ENCODE measurements at regions not wholly inside any gene's neighbourhood (a gene's known extent, or its start where the extent isn't known, plus 50 kb on each side); places are given as distances from the start of the nearest gene placed in this dataset.

DNA sequence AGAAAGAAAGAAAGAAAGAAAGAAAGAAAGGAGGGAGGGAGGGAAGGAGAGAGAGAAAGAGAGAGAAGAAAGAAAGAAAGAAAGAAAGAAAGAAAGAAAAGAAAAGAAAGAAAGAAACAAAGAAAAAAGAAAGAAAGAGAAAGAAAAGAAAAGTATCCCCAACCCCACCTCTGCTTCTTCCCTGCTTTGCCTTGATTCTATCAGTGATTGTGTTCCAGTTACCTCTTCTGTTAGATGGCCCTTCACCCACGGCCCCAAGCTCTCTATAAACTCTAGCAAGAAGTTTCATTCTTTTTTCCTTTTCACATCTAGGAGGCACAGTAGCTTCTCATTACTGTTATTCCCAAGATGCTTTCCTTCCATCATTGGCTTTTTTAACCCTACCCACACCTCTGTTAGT, 1097.5 kb upstream of the ZEB2 start:
- no peaks in the 10 kb centered on the region for H3K36me3 Mint-ChIP-seq (ENCODE audit: low read depth)
- H3K27me3 Mint-ChIP-seq, result no peaks in the 10 kb centered on the region
- H3K9me3 Mint-ChIP-seq, result no peaks in the 10 kb centered on the region
- ChIA-PET CTCF (no interaction called here), POLR2A (interaction anchor here (0.6 kb wide), 1 partner anchor 126 kb away, joined by 12 read pairs; no protein-coding TSS in a partner anchor)
- H3K27ac Mint-ChIP-seq, result no peak overlapping the region
- intact Hi-C loops (cut with micrococcal nuclease), result loop anchor here (2.0 kb wide), 1 partner anchor 15 kb away; no protein-coding TSS in a partner anchor
- ATAC-seq (ENCODE audit: low read depth), result no peak
- H3K4me3 Mint-ChIP-seq, result no peak overlapping the region
- TF ChIP-seq CTCF (IDR thresholded peaks at IDR 0.05), result no peak
- no peaks in the 10 kb centered on the region for H3K4me1 Mint-ChIP-seq
- DNase-seq, result no peak

GRCh38 chr2:145615626-145616025, 1095.7 kb upstream of the ZEB2 start:
- no peak for TF ChIP-seq CTCF (IDR thresholded peaks at IDR 0.05)
- ATAC-seq (ENCODE audit: low read depth) (no peak), DNase-seq (no peak)
- H3K27ac Mint-ChIP-seq, result no peak overlapping the region
- intact Hi-C loops (cut with micrococcal nuclease), result loop anchor here (2.0 kb wide), 1 partner anchor 13 kb away; no protein-coding TSS in a partner anchor
- ChIA-PET POLR2A (no interaction called here), CTCF (no interaction called here)
- no peaks in the 10 kb centered on the region for H3K36me3 Mint-ChIP-seq (ENCODE audit: low read depth)
- no peaks in the 10 kb centered on the region for H3K27me3 Mint-ChIP-seq
- H3K4me1 Mint-ChIP-seq, result no peaks in the 10 kb centered on the region
- H3K4me3 Mint-ChIP-seq, result no peak overlapping the region
- H3K9me3 Mint-ChIP-seq, result no peaks in the 10 kb centered on the region

DNA sequence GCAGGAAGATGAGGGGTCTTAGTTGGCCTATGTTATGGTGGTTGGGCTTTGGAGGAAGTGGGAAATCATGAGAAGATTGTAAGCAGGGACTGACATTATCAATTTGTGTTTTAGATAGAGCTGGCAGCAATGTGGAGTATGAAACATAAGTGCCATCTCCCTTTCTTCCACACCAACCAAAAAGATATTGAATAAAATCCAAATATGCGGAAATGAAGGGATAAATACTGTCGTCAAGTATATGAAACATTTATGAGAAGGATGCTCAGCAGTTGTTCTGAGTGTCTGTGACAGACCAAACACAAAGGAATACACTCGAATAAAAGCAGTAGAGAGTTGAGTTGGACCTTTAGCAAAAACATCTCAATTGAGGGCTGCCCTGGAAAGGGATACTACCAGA, 1090.0 kb upstream of the ZEB2 start:
- Mint-ChIP-seq H3K36me3 (ENCODE audit: low read depth) (no peaks in the 10 kb centered on the region), H3K4me1 (peaks cover 6% of the 10 kb centered on the region), H3K9me3 (no peaks in the 10 kb centered on the region), H3K27me3 (no peaks in the 10 kb centered on the region), H3K27ac (no peak overlapping the region), H3K4me3 (no peak overlapping the region)
- ChIA-PET CTCF (no interaction called here), POLR2A (no interaction called here)
- no peak for TF ChIP-seq CTCF (IDR thresholded peaks at IDR 0.05)
- DNase-seq (no peak), ATAC-seq (ENCODE audit: low read depth) (no peak)
- intact Hi-C loops (cut with micrococcal nuclease), result loop anchor here (2.0 kb wide), 1 partner anchor 17 kb away; no protein-coding TSS in a partner anchor

DNA sequence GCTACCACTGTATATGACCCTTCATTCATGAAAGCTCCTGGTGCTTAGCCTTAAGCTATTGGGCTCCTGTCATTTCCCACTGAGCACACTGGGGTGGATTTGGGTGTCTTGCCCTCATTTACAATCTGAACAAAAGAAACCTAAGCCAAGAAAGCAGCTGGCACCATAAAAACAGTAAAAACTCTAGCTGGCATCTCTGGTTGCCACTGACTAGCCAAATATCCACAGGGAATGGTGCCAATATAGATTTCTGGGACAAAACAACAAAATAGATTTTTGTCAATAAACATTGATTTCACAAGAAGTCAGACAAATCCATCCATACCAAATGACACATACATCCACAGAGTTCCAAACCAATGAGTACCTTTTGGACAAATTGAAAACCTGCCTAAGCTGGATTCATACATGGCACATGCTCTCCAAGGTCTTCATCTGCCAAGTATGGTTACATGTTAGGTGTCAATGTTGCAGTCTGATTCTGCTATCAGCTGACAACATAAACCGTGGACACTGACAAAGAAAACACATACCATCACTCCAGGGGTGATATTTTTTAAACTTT, 1081.5 kb upstream of the ZEB2 start:
- H3K4me3 Mint-ChIP-seq, result no peak overlapping the region
- ATAC-seq (ENCODE audit: low read depth) (no peak), DNase-seq (no peak)
- no peaks in the 10 kb centered on the region for H3K36me3 Mint-ChIP-seq (ENCODE audit: low read depth)
- peaks cover 4% of the 10 kb centered on the region for H3K9me3 Mint-ChIP-seq
- H3K27ac Mint-ChIP-seq, result no peak overlapping the region
- intact Hi-C loops (cut with micrococcal nuclease), result loop anchor here (1.0 kb wide), 1 partner anchor 8 kb away; no protein-coding TSS in a partner anchor
- POLR2A ChIA-PET, result no interaction called here
- peaks cover 27% of the 10 kb centered on the region for H3K4me1 Mint-ChIP-seq
- no peak for TF ChIP-seq CTCF (IDR thresholded peaks at IDR 0.05)
- CTCF ChIA-PET, result no interaction called here
- no peaks in the 10 kb centered on the region for H3K27me3 Mint-ChIP-seq

- Mint-ChIP-seq H3K4me3 (no peak overlapping the region), H3K36me3 (ENCODE audit: low read depth) (no peaks in the 10 kb centered on the region), H3K27me3 (no peaks in the 10 kb centered on the region), H3K27ac (no peak overlapping the region), H3K9me3 (peaks cover 4% of the 10 kb centered on the region), H3K4me1 (peaks cover 33% of the 10 kb centered on the region)
- no peak for TF ChIP-seq CTCF (IDR thresholded peaks at IDR 0.05)
- ChIA-PET CTCF (no interaction called here), POLR2A (no interaction called here)
- no peak for DNase-seq
- intact Hi-C loops (cut with micrococcal nuclease), result loop anchor here (1.0 kb wide), 1 partner anchor 8 kb away; no protein-coding TSS in a partner anchor
- no peak for ATAC-seq (ENCODE audit: low read depth)
Observed at GRCh38 chr2:145600811-145601210, 1080.9 kb upstream of the ZEB2 start.
